SH-SY5Y (cell line): ENCODE measurements at regions not wholly inside any gene's neighbourhood (a gene's known extent, or its start where the extent isn't known, plus 50 kb on each side); places are given as distances from the start of the nearest gene placed in this dataset.

Source experiments
- GATA2 ChIP-seq: IDR thresholded peaks from 2 replicates; pipeline ENCODE4 v1.6.1; 2011; ENCODE audit warnings: mild to moderate bottlenecking, low read depth, low read length
- GATA3 ChIP-seq: IDR thresholded peaks from 2 replicates; pipeline ENCODE4 v1.6.1; 2011; ENCODE audit warnings: low read depth, mild to moderate bottlenecking, low read length, moderate library complexity

DNA sequence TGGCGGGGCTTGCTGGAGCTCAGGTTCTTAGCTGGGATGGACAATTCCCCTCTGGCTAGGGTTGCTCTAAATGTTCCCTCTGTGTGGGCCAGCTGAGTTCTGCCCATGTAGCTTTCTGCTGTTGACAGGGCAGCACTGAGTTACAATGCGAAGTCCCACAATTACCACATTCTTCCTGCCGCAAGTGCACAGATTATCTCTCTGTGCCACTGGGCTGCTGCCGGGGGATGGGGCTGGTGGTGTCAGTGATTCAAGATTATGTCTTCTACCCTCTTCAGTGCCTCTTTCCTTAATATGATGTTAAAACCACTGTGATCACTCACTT lies 708.1 kb downstream of the SLC4A3 start:
- TF ChIP-seq GATA2 = no peak
- no peak for TF ChIP-seq GATA3
